ENCODE measurements at regions not wholly inside any gene's neighbourhood (a gene's known extent, or its start where the extent isn't known, plus 50 kb on each side); places are given as distances from the start of the nearest gene placed in this dataset.

DNA sequence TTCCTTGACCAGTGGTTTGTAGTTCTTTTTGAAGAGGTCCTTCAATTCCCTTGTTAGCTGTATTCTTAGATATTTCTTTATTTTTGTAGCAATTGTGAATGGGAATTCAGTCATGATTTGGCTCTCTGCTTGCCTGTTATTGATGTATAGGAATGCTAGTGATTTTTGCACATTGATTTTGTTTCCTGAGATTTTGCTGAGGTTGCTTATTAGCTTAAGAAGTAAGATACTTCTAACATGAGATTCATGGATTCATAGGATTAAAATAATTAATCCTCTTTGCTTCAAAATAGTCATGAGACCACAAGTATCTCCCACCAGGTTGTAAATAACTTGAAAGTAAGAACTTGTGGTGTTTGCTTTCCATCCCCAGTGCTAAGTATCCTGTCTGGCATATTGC lies 308.9 kb downstream of the DTHD1 start:
- TF ChIP-seq CTCF (IDR thresholded peaks at IDR 0.05) (no peak), POLR2A (IDR thresholded peaks at IDR 0.05) (no peak), POLR2AphosphoS5 (IDR thresholded peaks at IDR 0.05; ENCODE audit: insufficient read depth in 1 of 2, low read depth in 1 of 2) (no peak)
